ENCODE measurements at regions not wholly inside any gene's neighbourhood (a gene's known extent, or its start where the extent isn't known, plus 50 kb on each side); places are given as distances from the start of the nearest gene placed in this dataset.

DNA sequence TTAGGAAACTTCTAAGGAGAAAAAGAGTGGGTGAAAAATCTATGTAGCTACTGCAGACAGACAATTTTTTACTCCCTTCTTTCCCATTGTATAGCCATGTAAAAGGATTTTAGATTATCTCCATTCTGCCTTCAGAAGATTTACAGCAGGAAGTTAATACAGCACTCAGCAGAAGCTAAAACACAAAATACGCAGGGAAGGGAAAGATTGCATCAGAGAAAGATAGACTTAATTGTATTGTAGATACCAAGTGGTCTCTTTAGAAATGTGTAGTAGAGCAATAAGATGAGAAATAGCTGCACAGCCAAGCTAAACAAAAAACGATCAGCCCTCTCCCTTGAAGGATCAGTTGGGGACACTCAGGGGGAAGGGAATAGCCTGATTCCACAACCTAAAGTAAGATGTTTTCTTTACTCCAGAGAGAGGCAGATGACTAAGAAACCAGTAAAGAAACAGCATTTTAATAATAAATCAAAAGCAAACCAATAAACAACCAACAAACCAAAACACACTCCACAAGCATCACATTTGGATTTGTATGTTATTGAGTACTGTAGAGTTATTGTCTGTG, 236.7 kb upstream of the SLITRK1 start:
- H3K4me1 ChIP-seq = peaks cover 0 to 6% (median 0%) of the 10 kb centered on the region in 3 donors
- H3K27me3 ChIP-seq = no peaks in the 10 kb centered on the region
- no peaks in the 10 kb centered on the region for H3K36me3 ChIP-seq
- TF ChIP-seq POLR2A (IDR thresholded peaks at IDR 0.05) = no peak
- TF ChIP-seq, protein P1, sequence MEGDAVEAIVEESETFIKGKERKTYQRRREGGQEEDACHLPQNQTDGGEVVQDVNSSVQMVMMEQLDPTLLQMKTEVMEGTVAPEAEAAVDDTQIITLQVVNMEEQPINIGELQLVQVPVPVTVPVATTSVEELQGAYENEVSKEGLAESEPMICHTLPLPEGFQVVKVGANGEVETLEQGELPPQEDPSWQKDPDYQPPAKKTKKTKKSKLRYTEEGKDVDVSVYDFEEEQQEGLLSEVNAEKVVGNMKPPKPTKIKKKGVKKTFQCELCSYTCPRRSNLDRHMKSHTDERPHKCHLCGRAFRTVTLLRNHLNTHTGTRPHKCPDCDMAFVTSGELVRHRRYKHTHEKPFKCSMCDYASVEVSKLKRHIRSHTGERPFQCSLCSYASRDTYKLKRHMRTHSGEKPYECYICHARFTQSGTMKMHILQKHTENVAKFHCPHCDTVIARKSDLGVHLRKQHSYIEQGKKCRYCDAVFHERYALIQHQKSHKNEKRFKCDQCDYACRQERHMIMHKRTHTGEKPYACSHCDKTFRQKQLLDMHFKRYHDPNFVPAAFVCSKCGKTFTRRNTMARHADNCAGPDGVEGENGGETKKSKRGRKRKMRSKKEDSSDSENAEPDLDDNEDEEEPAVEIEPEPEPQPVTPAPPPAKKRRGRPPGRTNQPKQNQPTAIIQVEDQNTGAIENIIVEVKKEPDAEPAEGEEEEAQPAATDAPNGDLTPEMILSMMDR (IDR thresholded peaks at IDR 0.05) = no peak
- intact Hi-C loops (cut with DNase I) = no loop called here
- WGBS, 2 donors = 37 to 44% methylated on average over 2 of the region's 2 CpGs
- no peak overlapping the region for H3K4me3 ChIP-seq
- no peak for DNase-seq
- H3K27ac ChIP-seq = no peak overlapping the region
- H3K9me3 ChIP-seq = no peaks in the 10 kb centered on the region

DNA sequence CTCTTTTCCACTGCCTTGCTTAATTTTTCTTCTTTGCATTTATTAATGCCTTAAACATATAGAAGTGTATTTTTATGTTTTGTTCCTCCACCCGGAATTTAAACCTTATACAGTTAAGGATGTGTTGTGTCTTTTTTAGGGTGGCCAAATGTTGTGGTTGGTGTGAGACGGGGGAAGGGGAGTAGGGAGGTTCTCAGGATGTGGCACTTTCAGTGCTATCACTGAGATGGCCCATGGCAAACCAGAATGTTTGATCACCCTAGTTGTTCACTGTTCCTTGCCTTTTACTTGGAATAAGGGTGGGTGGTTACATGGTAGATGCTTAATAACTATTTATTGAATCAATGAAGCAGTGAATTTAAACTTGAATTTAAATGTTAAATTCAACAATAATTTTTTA, 216.0 kb upstream of the SLITRK1 start:
- Histone ChIP-seq H3K9me3 (no peaks in the 10 kb centered on the region), H3K4me3 (no peak overlapping the region), H3K36me3 (no peaks in the 10 kb centered on the region), H3K27me3 (no peaks in the 10 kb centered on the region), H3K4me1 (no peaks in the 10 kb centered on the region), H3K27ac (no peak overlapping the region)
- DNase-seq = no peak
- TF ChIP-seq, protein P1 (IDR thresholded peaks at IDR 0.05) = no peak
- no peak for TF ChIP-seq POLR2A (IDR thresholded peaks at IDR 0.05)
- 85 to 87% methylated on average over 2 of the region's 2 CpGs for WGBS, 2 donors
- intact Hi-C loops (cut with DNase I) = no loop called here

DNA sequence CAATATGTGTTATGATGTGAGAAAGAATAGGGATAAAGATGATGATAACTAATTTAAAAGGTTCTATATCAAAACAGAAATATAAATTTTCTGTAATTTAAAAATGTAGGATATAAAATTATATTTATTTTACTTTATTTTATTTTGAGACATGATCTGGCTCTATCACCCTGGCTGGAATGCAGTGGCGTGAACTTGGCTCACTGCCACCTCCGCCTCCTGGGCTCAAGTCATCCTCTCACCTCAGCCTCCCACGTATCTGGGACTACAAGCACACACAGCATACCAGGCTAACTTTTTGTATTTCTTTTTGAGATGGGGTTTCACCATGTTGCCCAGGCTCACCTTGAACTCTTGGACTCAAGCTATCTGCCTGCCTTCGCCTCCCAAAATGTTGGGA, 214.9 kb upstream of the SLITRK1 start:
- no peak for TF ChIP-seq POLR2A (IDR thresholded peaks at IDR 0.05)
- TF ChIP-seq, protein P1 (IDR thresholded peaks at IDR 0.05) = no peak
- intact Hi-C loops (cut with DNase I) = no loop called here
- Histone ChIP-seq H3K36me3 (no peaks in the 10 kb centered on the region), H3K27ac (no peak overlapping the region), H3K4me3 (no peak overlapping the region), H3K27me3 (no peaks in the 10 kb centered on the region), H3K4me1 (no peaks in the 10 kb centered on the region), H3K9me3 (no peaks in the 10 kb centered on the region)
- no peak for DNase-seq
- WGBS, 2 donors = 61 to 69% methylated on average over 4 of the region's 4 CpGs

DNA sequence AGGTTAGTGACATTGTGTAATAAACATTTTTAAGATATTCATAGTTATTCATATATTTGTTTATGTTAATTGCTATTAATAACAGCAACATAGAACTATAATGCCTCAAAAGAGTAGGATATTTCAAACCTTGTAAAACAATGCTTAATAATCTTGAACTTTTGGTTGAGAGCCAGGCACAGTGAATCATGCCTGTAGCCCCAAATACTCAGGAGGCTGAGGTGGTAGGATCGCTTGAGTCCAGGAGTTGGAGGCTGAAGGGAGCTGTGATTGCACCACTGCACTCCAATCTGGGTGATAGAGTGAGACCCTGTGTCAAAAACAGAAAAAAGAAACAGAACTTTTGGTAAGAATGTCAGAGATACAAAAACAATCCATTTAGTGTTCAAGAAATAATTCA, 213.9 kb upstream of the SLITRK1 start:
- Histone ChIP-seq H3K4me3 (no peak overlapping the region), H3K4me1 (no peaks in the 10 kb centered on the region), H3K9me3 (no peaks in the 10 kb centered on the region), H3K27me3 (no peaks in the 10 kb centered on the region), H3K27ac (no peak overlapping the region), H3K36me3 (no peaks in the 10 kb centered on the region)
- 79 to 87% methylated on average over 1 of the region's 1 CpG for WGBS, 2 donors
- TF ChIP-seq POLR2A (IDR thresholded peaks at IDR 0.05) = no peak
- TF ChIP-seq, protein P1 (IDR thresholded peaks at IDR 0.05) = no peak
- DNase-seq = no peak
- intact Hi-C loops (cut with DNase I) = no loop called here

DNA sequence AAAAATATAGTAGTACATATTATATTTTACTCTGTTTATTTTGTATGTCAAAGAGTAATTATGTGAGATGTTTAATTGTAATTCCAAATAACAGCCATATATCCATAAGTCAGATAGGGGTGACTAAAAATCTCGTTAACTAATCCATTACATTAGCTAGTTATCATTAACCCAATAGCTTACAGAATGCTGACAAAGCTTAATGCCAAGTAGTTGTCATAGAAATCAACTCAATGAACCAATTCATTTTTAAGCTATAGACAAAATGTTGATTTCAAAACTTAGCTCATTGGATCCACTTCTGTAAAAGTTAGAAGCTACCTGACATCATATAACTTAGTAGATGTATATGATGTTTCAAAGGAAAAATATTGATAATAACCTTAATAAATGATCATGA, 206.7 kb upstream of the SLITRK1 start:
- WGBS, 2 donors = 41 to 42% methylated on average over 1 of the region's 1 CpG

More for the DNA sequence above, 206.7 kb upstream of the SLITRK1 start:
- Histone ChIP-seq H3K36me3 (no peaks in the 10 kb centered on the region), H3K9me3 (peaks cover 0 to 12% (median 0%) of the 10 kb centered on the region in 3 donors), H3K4me1 (no peaks in the 10 kb centered on the region), H3K27ac (no peak overlapping the region), H3K27me3 (no peaks in the 10 kb centered on the region), H3K4me3 (no peak overlapping the region)
- no peak for DNase-seq
- intact Hi-C loops (cut with DNase I) = no loop called here
- TF ChIP-seq, protein P1 (IDR thresholded peaks at IDR 0.05) = no peak
- TF ChIP-seq POLR2A (IDR thresholded peaks at IDR 0.05) = no peak

Data from esophagus squamous epithelium (tissue), 5 donors.